ENCODE measurements at regions not wholly inside any gene's neighbourhood (a gene's known extent, or its start where the extent isn't known, plus 50 kb on each side); places are given as distances from the start of the nearest gene placed in this dataset.

DNA sequence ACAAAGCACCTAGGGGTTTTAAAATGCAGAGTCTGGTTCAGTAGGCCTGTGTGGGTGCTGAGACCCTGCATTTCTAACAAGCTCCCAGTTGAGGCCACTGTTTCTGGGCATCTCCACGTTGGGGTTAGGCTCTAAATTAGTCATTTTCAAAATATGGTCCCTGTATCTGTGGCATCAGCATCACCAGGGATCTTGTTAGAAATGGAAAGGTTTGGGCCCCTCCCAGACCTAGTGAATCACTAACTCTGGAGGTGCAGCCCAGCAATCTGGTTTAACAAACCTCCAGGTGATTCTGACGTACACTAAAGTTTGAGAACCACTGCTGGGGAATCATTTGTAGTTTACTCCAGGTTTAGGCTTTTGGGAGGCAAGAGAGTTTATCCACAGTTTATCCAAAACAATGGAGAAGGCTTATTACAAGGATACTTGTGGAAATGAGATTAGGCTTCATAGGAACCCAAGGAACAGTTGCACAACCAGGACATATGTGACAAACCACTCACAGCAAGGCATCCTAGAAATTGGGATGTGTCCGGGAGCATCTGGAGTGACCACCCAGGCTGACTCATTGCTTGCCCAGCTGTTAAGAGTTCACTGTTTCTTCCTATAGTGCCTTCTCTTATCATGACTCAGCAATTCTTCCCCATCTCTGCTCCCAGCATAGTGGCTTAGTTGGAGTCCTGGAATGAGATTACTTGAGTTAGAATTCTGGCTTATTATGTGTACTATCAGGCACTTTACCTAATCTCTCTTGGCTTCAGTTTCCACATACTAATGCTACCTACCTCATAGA, 71.6 kb upstream of the STXBP6 start:
- H3K9me3 ChIP-seq (ENCODE audit: low read length), result no peaks in the 10 kb centered on the region
- H3K9ac ChIP-seq (ENCODE audit: low read length), result no peak overlapping the region
- no peaks in the 10 kb centered on the region for H3K79me2 ChIP-seq (replicated peaks; ENCODE audit: insufficient read depth, low read length)
- no peaks in the 10 kb centered on the region for H3F3A ChIP-seq (ENCODE audit: insufficient read depth, low read length, poor library complexity, severe bottlenecking)
- no peak overlapping the region for H3K4me2 ChIP-seq (ENCODE audit: low read length)
- H2AFZ ChIP-seq (ENCODE audit: low read depth, low read length), result no peak overlapping the region
- TF ChIP-seq SMC3 (conservative IDR thresholded peaks at IDR 0.05; ENCODE audit: poor library complexity), result no peak
- TF ChIP-seq, protein P1, sequence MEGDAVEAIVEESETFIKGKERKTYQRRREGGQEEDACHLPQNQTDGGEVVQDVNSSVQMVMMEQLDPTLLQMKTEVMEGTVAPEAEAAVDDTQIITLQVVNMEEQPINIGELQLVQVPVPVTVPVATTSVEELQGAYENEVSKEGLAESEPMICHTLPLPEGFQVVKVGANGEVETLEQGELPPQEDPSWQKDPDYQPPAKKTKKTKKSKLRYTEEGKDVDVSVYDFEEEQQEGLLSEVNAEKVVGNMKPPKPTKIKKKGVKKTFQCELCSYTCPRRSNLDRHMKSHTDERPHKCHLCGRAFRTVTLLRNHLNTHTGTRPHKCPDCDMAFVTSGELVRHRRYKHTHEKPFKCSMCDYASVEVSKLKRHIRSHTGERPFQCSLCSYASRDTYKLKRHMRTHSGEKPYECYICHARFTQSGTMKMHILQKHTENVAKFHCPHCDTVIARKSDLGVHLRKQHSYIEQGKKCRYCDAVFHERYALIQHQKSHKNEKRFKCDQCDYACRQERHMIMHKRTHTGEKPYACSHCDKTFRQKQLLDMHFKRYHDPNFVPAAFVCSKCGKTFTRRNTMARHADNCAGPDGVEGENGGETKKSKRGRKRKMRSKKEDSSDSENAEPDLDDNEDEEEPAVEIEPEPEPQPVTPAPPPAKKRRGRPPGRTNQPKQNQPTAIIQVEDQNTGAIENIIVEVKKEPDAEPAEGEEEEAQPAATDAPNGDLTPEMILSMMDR (IDR thresholded peaks at IDR 0.05; ENCODE audit: poor library complexity, severe bottlenecking), result no peak
- no peak for TF ChIP-seq RAD21 (conservative IDR thresholded peaks at IDR 0.05)
- TF ChIP-seq EZH2 (IDR thresholded peaks at IDR 0.05; ENCODE audit: borderline replicate concordance, insufficient read depth, low read length, poor library complexity, severe bottlenecking), result no peak
- no peak for TF ChIP-seq MXI1 (conservative IDR thresholded peaks at IDR 0.05; ENCODE audit: poor library complexity, severe bottlenecking)
- no peak overlapping the region for H3K4me3 ChIP-seq (ENCODE audit: low read length)
- H3K36me3 ChIP-seq (ENCODE audit: insufficient read depth, low read length), result no peaks in the 10 kb centered on the region
- no peaks in the 10 kb centered on the region for H3K9me2 ChIP-seq (ENCODE audit: insufficient read depth, low read length)
- H3K27ac ChIP-seq (ENCODE audit: low read length), result no peak overlapping the region
- no peaks in the 10 kb centered on the region for H4K20me1 ChIP-seq (ENCODE audit: insufficient read depth)
- H3K27me3 ChIP-seq (ENCODE audit: insufficient read depth, low read depth, low read length), result no peaks in the 10 kb centered on the region

DNA sequence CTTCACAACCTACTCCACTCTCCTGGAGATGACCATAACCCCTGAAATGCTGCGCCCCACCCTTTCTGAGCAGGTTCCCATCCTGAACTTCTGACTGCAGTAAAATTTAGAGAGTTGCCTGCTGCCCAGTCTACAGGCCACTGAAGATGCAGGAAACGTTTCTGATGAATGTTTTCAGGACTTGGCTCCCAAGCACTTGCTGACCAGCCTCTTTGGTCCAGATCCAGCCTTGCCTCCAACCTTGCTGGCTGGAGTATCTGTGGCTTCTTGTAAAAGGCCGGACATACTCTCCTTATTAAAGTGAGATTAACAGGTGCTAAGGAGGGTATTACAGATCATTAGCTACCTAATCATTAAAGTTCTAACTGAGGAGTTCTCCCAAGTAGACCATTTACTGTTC, 70.3 kb upstream of the STXBP6 start:
- Histone ChIP-seq H3K4me2 (ENCODE audit: low read length) (no peak overlapping the region), H3K79me2 (replicated peaks; ENCODE audit: insufficient read depth, low read length) (no peaks in the 10 kb centered on the region), H2AFZ (ENCODE audit: low read depth, low read length) (no peak overlapping the region), H3K9me3 (ENCODE audit: low read length) (no peaks in the 10 kb centered on the region), H3K36me3 (ENCODE audit: insufficient read depth, low read length) (no peaks in the 10 kb centered on the region), H3K27ac (ENCODE audit: low read length) (no peak overlapping the region), H3K9ac (ENCODE audit: low read length) (no peak overlapping the region), H3F3A (ENCODE audit: insufficient read depth, low read length, poor library complexity, severe bottlenecking) (no peaks in the 10 kb centered on the region), H3K9me2 (ENCODE audit: insufficient read depth, low read length) (no peaks in the 10 kb centered on the region), H4K20me1 (ENCODE audit: insufficient read depth) (no peaks in the 10 kb centered on the region), H3K4me3 (ENCODE audit: low read length) (no peak overlapping the region), H3K27me3 (ENCODE audit: insufficient read depth, low read depth, low read length) (no peaks in the 10 kb centered on the region)
- TF ChIP-seq POLR2AphosphoS5 (IDR thresholded peaks at IDR 0.05) (no peak), MXI1 (conservative IDR thresholded peaks at IDR 0.05; ENCODE audit: poor library complexity, severe bottlenecking) (no peak), SMC3 (conservative IDR thresholded peaks at IDR 0.05; ENCODE audit: poor library complexity) (no peak), EZH2 (IDR thresholded peaks at IDR 0.05; ENCODE audit: borderline replicate concordance, insufficient read depth, low read length, poor library complexity, severe bottlenecking) (no peak), TAF1 (IDR thresholded peaks at IDR 0.05; ENCODE audit: low read depth) (no peak), EP300 (conservative IDR thresholded peaks at IDR 0.05; ENCODE audit: poor library complexity, severe bottlenecking) (no peak), RAD21 (conservative IDR thresholded peaks at IDR 0.05) (no peak)
- TF ChIP-seq, protein P1 (IDR thresholded peaks at IDR 0.05; ENCODE audit: poor library complexity, severe bottlenecking), result no peak
- TF ChIP-seq, protein P2, sequence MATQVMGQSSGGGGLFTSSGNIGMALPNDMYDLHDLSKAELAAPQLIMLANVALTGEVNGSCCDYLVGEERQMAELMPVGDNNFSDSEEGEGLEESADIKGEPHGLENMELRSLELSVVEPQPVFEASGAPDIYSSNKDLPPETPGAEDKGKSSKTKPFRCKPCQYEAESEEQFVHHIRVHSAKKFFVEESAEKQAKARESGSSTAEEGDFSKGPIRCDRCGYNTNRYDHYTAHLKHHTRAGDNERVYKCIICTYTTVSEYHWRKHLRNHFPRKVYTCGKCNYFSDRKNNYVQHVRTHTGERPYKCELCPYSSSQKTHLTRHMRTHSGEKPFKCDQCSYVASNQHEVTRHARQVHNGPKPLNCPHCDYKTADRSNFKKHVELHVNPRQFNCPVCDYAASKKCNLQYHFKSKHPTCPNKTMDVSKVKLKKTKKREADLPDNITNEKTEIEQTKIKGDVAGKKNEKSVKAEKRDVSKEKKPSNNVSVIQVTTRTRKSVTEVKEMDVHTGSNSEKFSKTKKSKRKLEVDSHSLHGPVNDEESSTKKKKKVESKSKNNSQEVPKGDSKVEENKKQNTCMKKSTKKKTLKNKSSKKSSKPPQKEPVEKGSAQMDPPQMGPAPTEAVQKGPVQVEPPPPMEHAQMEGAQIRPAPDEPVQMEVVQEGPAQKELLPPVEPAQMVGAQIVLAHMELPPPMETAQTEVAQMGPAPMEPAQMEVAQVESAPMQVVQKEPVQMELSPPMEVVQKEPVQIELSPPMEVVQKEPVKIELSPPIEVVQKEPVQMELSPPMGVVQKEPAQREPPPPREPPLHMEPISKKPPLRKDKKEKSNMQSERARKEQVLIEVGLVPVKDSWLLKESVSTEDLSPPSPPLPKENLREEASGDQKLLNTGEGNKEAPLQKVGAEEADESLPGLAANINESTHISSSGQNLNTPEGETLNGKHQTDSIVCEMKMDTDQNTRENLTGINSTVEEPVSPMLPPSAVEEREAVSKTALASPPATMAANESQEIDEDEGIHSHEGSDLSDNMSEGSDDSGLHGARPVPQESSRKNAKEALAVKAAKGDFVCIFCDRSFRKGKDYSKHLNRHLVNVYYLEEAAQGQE (IDR thresholded peaks at IDR 0.05; ENCODE audit: borderline replicate concordance), result no peak
